Activated CD4-positive, alpha-beta T cell treated with anti-CD3 and anti-CD28 coated beads, Interleukin-2, amount 50 U/mL, for 48 hours (primary cell): ENCODE measurements at regions not wholly inside any gene's neighbourhood (a gene's known extent, or its start where the extent isn't known, plus 50 kb on each side); places are given as distances from the start of the nearest gene placed in this dataset.
"Not testable (repeated sequence)": the region's sequence is repeated elsewhere in the genome, so short reads cannot be mapped to it uniquely, and the experiment has no call there.

Experiments
- DNase-seq, 2 experiments: peaks; one replicate each; pipeline ENCODE4 v3.0.0-alpha.2; 2020

- no peak for DNase-seq
Observed at GRCh38 chr3:14252321-14253021, 73.9 kb downstream of the LSM3 start.

GRCh38 chr3:14253022-14253706 is 74.5 kb downstream of the LSM3 start:
- no peak for DNase-seq

GRCh38 chr3:14253707-14254382 is 75.2 kb downstream of the LSM3 start:
- no peak for DNase-seq

- no peak for DNase-seq
Observed at GRCh38 chr3:14254812-14255702, 76.4 kb downstream of the LSM3 start.

GRCh38 chr3:14256046-14256445 is 77.4 kb downstream of the LSM3 start:
- no peak for DNase-seq

GRCh38 chr3:14256561-14257342 is 78.1 kb downstream of the LSM3 start:
- DNase-seq = no peak

GRCh38 chr3:14258906-14259904 is 80.6 kb downstream of the LSM3 start:
- DNase-seq = no peak

GRCh38 chr3:14260463-14260862 is 81.8 kb downstream of the LSM3 start:
- no peak for DNase-seq

- peak; percentile 80 to 85 for DNase-seq
Observed at GRCh38 chr3:14261229-14261628, 82.6 kb downstream of the LSM3 start.

- DNase-seq = no peak
Observed at GRCh38 chr3:14262212-14262611, 83.6 kb downstream of the LSM3 start.

- no peak for DNase-seq
Observed at GRCh38 chr3:14262867-14263266, 84.2 kb downstream of the LSM3 start.

- no peak for DNase-seq
Observed at GRCh38 chr3:14263317-14264005, 84.8 kb downstream of the LSM3 start.

GRCh38 chr3:14265246-14265962 is 86.8 kb downstream of the LSM3 start:
- DNase-seq = no peak

- no peak for DNase-seq
Observed at GRCh38 chr3:14266361-14266760, 87.7 kb downstream of the LSM3 start.

GRCh38 chr3:14267976-14268375 is 89.4 kb downstream of the LSM3 start:
- no peak for DNase-seq

GRCh38 chr3:14268897-14269296 is 90.3 kb downstream of the LSM3 start:
- no peak for DNase-seq

- not testable (repeated sequence) for DNase-seq
Observed at GRCh38 chr3:14272041-14272958, 93.7 kb downstream of the LSM3 start.

- not testable (repeated sequence) for DNase-seq
Observed at GRCh38 chr3:14272959-14273560, 94.4 kb downstream of the LSM3 start.
